ENCODE measurements at regions not wholly inside any gene's neighbourhood (a gene's known extent, or its start where the extent isn't known, plus 50 kb on each side); places are given as distances from the start of the nearest gene placed in this dataset.

GRCh38 chr4:13872955-13873354 is 245.4 kb upstream of the BOD1L1 start (continued):
- TF ChIP-seq NANOG (IDR thresholded peaks at IDR 0.05; ENCODE audit: borderline replicate concordance) = no peak
- TF ChIP-seq CREB1 (CRISPR knock-in tag; IDR thresholded peaks at IDR 0.05; ENCODE audit: low read depth) = no peak
- TF ChIP-seq STAT1 (IDR thresholded peaks at IDR 0.05; ENCODE audit: unreplicated experiment) = no peak
- TF ChIP-seq, protein P1, sequence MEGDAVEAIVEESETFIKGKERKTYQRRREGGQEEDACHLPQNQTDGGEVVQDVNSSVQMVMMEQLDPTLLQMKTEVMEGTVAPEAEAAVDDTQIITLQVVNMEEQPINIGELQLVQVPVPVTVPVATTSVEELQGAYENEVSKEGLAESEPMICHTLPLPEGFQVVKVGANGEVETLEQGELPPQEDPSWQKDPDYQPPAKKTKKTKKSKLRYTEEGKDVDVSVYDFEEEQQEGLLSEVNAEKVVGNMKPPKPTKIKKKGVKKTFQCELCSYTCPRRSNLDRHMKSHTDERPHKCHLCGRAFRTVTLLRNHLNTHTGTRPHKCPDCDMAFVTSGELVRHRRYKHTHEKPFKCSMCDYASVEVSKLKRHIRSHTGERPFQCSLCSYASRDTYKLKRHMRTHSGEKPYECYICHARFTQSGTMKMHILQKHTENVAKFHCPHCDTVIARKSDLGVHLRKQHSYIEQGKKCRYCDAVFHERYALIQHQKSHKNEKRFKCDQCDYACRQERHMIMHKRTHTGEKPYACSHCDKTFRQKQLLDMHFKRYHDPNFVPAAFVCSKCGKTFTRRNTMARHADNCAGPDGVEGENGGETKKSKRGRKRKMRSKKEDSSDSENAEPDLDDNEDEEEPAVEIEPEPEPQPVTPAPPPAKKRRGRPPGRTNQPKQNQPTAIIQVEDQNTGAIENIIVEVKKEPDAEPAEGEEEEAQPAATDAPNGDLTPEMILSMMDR (conservative IDR thresholded peaks at IDR 0.05; ENCODE audit: low read depth in 2 of 2) = no peak
- no peak for TF ChIP-seq EZH2 (IDR thresholded peaks at IDR 0.05; ENCODE audit: low read depth, unreplicated experiment)
- TF ChIP-seq POLR2AphosphoS5 (IDR thresholded peaks at IDR 0.05; ENCODE audit: low read depth) = no peak
- TF ChIP-seq JUNB (IDR thresholded peaks at IDR 0.05; ENCODE audit: unreplicated experiment) = no peak
- TF ChIP-seq ZNF114 (CRISPR knock-in tag; IDR thresholded peaks at IDR 0.05) = no peak

GRCh38 chr4:13875181-13875580 is 247.7 kb upstream of the BOD1L1 start:
- H3K4me1 Mint-ChIP-seq = no peaks in the 10 kb centered on the region; the same call in 2 of the 3 replicates
- H3K4me3 ChIP-seq = no peak overlapping the region
- no peaks in the 10 kb centered on the region for H3K36me3 Mint-ChIP-seq (ENCODE audit: low read depth)
- no peaks in the 10 kb centered on the region for H3K4me1 ChIP-seq (ENCODE audit: insufficient read depth)
- no peaks in the 10 kb centered on the region for H4K20me1 ChIP-seq (replicated peaks; ENCODE audit: insufficient read depth)
- H3K27me3 Mint-ChIP-seq (ENCODE audit: insufficient read depth, low read depth, poor library complexity) = peaks cover 2% of the 10 kb centered on the region
- no peak for DNase-seq (ENCODE audit: low spot score)
- H3K36me3 ChIP-seq (ENCODE audit: insufficient read depth) = no peaks in the 10 kb centered on the region
- no peaks in the 10 kb centered on the region for H3F3A ChIP-seq (replicated peaks; ENCODE audit: low read depth)
- H3K79me2 ChIP-seq (replicated peaks; ENCODE audit: insufficient read depth) = no peaks in the 10 kb centered on the region
- no peaks in the 10 kb centered on the region for H3K27me3 ChIP-seq (ENCODE audit: insufficient read depth)
- no peak for ATAC-seq
- H2AFZ ChIP-seq = no peak overlapping the region
- no peak overlapping the region for H3K4me2 ChIP-seq
- H3K27ac Mint-ChIP-seq = no peak overlapping the region
- H3K9me3 Mint-ChIP-seq = no peaks in the 10 kb centered on the region; the same call in 2 of the 3 replicates
- no peak overlapping the region for H3K4me3 Mint-ChIP-seq
- H3K9me2 ChIP-seq (ENCODE audit: insufficient read depth) = peaks cover 18% of the 10 kb centered on the region; the same call in 1 of the 2 replicates
- no peak overlapping the region for H3K27ac ChIP-seq (ENCODE audit: low read depth)
- TF ChIP-seq ZNF114 (CRISPR knock-in tag; IDR thresholded peaks at IDR 0.05) (no peak), REST (IDR thresholded peaks at IDR 0.05; ENCODE audit: unreplicated experiment) (no peak)

DNA sequence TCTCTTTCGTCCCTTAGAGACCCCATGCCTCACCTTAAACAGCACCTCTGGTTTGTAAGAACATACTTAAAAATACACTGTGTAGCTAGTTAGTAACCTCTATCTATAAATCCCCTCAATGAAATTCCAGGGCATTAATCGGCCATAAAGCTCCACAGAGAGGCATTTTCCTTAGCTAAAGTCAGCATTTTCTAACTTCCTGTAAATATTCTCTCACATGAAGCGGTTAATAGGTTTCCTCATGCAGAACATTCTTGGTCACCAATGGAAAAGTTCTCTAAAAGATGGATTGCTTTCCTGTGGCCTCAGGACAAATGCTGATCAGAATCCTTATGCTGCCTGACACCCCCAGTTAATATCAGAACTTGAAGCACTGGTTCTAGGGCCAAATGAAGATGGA is 248.6 kb upstream of the BOD1L1 start:
- no peaks in the 10 kb centered on the region for H4K20me1 ChIP-seq (replicated peaks; ENCODE audit: insufficient read depth)
- no peak overlapping the region for H3K4me3 ChIP-seq
- H3K4me2 ChIP-seq = no peak overlapping the region
- H3K9me2 ChIP-seq (ENCODE audit: insufficient read depth) = 0 out of 2 replicates have a peak, but pooled peaks cover 14% of the 10 kb centered on the region
- no peaks in the 10 kb centered on the region for H3K36me3 ChIP-seq (ENCODE audit: insufficient read depth)
- no peak overlapping the region for H2AFZ ChIP-seq
- ATAC-seq (no peak), DNase-seq (ENCODE audit: low spot score) (no peak)
- no peaks in the 10 kb centered on the region; the same call in 2 of the 3 replicates for H3K9me3 Mint-ChIP-seq
- H3K27me3 ChIP-seq (ENCODE audit: insufficient read depth) = no peaks in the 10 kb centered on the region
- H3K4me3 Mint-ChIP-seq = no peak overlapping the region
- H3F3A ChIP-seq (replicated peaks; ENCODE audit: low read depth) = no peaks in the 10 kb centered on the region
- H3K36me3 Mint-ChIP-seq (ENCODE audit: low read depth) = no peaks in the 10 kb centered on the region
- no peak overlapping the region for H3K27ac Mint-ChIP-seq
- H3K79me2 ChIP-seq (replicated peaks; ENCODE audit: insufficient read depth) = no peaks in the 10 kb centered on the region
- H3K27ac ChIP-seq (ENCODE audit: low read depth) = no peak overlapping the region
- no peaks in the 10 kb centered on the region for H3K4me1 ChIP-seq (ENCODE audit: insufficient read depth)
- no peaks in the 10 kb centered on the region; the same call in 2 of the 3 replicates for H3K4me1 Mint-ChIP-seq
- peaks cover 2% of the 10 kb centered on the region for H3K27me3 Mint-ChIP-seq (ENCODE audit: insufficient read depth, low read depth, poor library complexity)
- TF ChIP-seq, protein P2, sequence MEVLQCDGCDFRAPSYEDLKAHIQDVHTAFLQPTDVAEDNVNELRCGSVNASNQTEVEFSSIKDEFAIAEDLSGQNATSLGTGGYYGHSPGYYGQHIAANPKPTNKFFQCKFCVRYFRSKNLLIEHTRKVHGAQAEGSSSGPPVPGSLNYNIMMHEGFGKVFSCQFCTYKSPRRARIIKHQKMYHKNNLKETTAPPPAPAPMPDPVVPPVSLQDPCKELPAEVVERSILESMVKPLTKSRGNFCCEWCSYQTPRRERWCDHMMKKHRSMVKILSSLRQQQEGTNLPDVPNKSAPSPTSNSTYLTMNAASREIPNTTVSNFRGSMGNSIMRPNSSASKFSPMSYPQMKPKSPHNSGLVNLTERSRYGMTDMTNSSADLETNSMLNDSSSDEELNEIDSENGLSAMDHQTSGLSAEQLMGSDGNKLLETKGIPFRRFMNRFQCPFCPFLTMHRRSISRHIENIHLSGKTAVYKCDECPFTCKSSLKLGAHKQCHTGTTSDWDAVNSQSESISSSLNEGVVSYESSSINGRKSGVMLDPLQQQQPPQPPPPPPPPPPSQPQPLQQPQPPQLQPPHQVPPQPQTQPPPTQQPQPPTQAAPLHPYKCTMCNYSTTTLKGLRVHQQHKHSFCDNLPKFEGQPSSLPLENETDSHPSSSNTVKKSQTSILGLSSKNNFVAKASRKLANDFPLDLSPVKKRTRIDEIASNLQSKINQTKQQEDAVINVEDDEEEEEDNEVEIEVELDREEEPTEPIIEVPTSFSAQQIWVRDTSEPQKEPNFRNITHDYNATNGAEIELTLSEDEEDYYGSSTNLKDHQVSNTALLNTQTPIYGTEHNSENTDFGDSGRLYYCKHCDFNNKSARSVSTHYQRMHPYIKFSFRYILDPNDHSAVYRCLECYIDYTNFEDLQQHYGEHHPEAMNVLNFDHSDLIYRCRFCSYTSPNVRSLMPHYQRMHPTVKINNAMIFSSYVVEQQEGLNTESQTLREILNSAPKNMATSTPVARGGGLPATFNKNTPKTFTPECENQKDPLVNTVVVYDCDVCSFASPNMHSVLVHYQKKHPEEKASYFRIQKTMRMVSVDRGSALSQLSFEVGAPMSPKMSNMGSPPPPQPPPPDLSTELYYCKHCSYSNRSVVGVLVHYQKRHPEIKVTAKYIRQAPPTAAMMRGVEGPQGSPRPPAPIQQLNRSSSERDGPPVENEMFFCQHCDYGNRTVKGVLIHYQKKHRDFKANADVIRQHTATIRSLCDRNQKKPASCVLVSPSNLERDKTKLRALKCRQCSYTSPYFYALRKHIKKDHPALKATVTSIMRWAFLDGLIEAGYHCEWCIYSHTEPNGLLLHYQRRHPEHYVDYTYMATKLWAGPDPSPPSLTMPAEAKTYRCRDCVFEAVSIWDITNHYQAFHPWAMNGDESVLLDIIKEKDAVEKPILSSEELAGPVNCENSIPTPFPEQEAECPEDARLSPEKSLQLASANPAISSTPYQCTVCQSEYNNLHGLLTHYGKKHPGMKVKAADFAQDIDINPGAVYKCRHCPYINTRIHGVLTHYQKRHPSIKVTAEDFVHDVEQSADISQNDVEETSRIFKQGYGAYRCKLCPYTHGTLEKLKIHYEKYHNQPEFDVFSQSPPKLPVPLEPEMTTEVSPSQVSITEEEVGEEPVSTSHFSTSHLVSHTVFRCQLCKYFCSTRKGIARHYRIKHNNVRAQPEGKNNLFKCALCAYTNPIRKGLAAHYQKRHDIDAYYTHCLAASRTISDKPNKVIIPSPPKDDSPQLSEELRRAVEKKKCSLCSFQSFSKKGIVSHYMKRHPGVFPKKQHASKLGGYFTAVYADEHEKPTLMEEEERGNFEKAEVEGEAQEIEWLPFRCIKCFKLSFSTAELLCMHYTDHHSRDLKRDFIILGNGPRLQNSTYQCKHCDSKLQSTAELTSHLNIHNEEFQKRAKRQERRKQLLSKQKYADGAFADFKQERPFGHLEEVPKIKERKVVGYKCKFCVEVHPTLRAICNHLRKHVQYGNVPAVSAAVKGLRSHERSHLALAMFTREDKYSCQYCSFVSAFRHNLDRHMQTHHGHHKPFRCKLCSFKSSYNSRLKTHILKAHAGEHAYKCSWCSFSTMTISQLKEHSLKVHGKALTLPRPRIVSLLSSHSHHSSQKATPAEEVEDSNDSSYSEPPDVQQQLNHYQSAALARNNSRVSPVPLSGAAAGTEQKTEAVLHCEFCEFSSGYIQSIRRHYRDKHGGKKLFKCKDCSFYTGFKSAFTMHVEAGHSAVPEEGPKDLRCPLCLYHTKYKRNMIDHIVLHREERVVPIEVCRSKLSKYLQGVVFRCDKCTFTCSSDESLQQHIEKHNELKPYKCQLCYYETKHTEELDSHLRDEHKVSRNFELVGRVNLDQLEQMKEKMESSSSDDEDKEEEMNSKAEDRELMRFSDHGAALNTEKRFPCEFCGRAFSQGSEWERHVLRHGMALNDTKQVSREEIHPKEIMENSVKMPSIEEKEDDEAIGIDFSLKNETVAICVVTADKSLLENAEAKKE (CRISPR knock-in tag; IDR thresholded peaks at IDR 0.05) = no peak
- no peak for TF ChIP-seq POLR2AphosphoS5 (IDR thresholded peaks at IDR 0.05; ENCODE audit: low read depth)

Data from GM23338 (cell line).